HCT116 (cell line): ENCODE measurements at regions not wholly inside any gene's neighbourhood (a gene's known extent, or its start where the extent isn't known, plus 50 kb on each side); places are given as distances from the start of the nearest gene placed in this dataset.

Experiments used
- ATAC-seq: fragments of 200-7000 bp; cut with Tn5 transposase; 2 replicates; pipeline ENCODE4 v1.9.1; 2020; ENCODE audit warnings: mild to moderate bottlenecking, moderate library complexity
- BruUV-seq: library from RNA; stranded (reverse); fragments of 400-500 nt; replicated peaks from 2 replicates; lab custom pipeline; 2021; lab: Mats Ljungman, UMichigan
- CTCF ChIA-PET: fragments of 300-600 bp; sonication (Branson Sonifier 250); formaldehyde crosslinking; loops from one replicate; lab custom pipeline; 2021; ENCODE audit warnings: antibody characterized with exemption; lab: Charles Lee
- POLR2A ChIA-PET: fragments of 300-600, 350-600 bp; sonication (Branson Sonifier 250); formaldehyde crosslinking; loops from one replicate; lab custom pipeline; 2021; ENCODE audit warnings: antibody characterized with exemption; lab: Charles Lee
- RAD21 ChIA-PET, 2 experiments: fragments of 300-600 bp; sonication (Branson Sonifier 250); formaldehyde crosslinking; loops; one replicate each; lab custom pipeline; 2023; ENCODE audit warnings: low total read pairs in 2 of 2; ENCODE audit not compliant: uncharacterized antibody in 2 of 2, unreplicated experiment in 2 of 2, low non-redundant PET in 1 of 2; lab: Charles Lee
- DNase-seq: peaks from one replicate; pipeline ENCODE4 v3.0.0-alpha.2; 2010; ENCODE audit warnings: low read depth, low spot score
- H2AFZ ChIP-seq: fragments of 200-600 bp; shearing (Covaris generic), sonication (generic); 2 replicates; pipeline ENCODE4 v1.6.1; 2017; ENCODE audit warnings: low read depth, mixed run types, mixed read lengths, antibody characterized with exemption, low read length; ENCODE audit not compliant: poor library complexity, severe bottlenecking
- H3K27ac ChIP-seq: 2 replicates; pipeline ENCODE4 v1.5.1; 2012; ENCODE audit warnings: low read depth, low read length
- H3K27me3 ChIP-seq: fragments of 200-600 bp; sonication (generic); 2 replicates; pipeline ENCODE4 v1.6.1; 2016; ENCODE audit warnings: mixed run types, low read length, mixed read lengths; ENCODE audit not compliant: insufficient read depth
- H3K36me3 ChIP-seq, 2 experiments: fragments of 200-500 bp in 1 of 2; fragments of 200-600 bp in 1 of 2; sonication (Bioruptor generic) in 1 of 2; sonication (generic) in 1 of 2; 2 replicates each; pipeline versions ENCODE4 v1.5.1 to v1.6.1; 2014 to 2016; ENCODE audit warnings: low read length in 2 of 2, inconsistent platforms in 1 of 2, mixed read lengths in 1 of 2, mixed run types in 1 of 2; ENCODE audit not compliant: insufficient read depth in 2 of 2, control insufficient read depth in 1 of 2
- H3K4me1 ChIP-seq, 2 experiments: fragments of 200-600 bp in 1 of 2; sonication (generic) in 1 of 2; 2 replicates each; pipeline versions ENCODE4 v1.5.1 to v1.6.1; 2012 to 2017; ENCODE audit warnings: low read length in 2 of 2, inconsistent platforms in 1 of 2, mild to moderate bottlenecking in 1 of 2, mixed read lengths in 1 of 2, mixed run types in 1 of 2, moderate library complexity in 1 of 2; ENCODE audit not compliant: insufficient read depth in 2 of 2, control insufficient read depth in 1 of 2
- H3K4me2 ChIP-seq: fragments of 200-600 bp; sonication (generic); 2 replicates; pipeline ENCODE4 v1.6.1; 2017; ENCODE audit warnings: mixed run types, low read length, mixed read lengths
- H3K4me3 ChIP-seq, 2 experiments: fragments of 200-600 bp in 1 of 2; sonication (generic) in 1 of 2; replicated peaks in 1 of 2; 2 replicates each; pipeline ENCODE4 v1.5.1; 2011 to 2016; ENCODE audit warnings: low read length in 2 of 2, control low read depth in 1 of 2, low read depth in 1 of 2, mild to moderate bottlenecking in 1 of 2, mixed read lengths in 1 of 2, mixed run types in 1 of 2
- H3K79me2 ChIP-seq: fragments of 200-600 bp; sonication (generic); 2 replicates; pipeline ENCODE4 v1.6.1; 2017; ENCODE audit warnings: mild to moderate bottlenecking, mixed run types, low read length, moderate library complexity, mixed read lengths; ENCODE audit not compliant: insufficient read depth
- H3K9ac ChIP-seq: fragments of 200-600 bp; sonication (generic); 2 replicates; pipeline ENCODE4 v1.6.1; 2016; ENCODE audit warnings: low read length, mixed read lengths
- H3K9me2 ChIP-seq: fragments of 200-600 bp; sonication (generic), shearing (Covaris generic); 2 replicates; pipeline ENCODE4 v1.6.1; 2017; ENCODE audit warnings: mixed run types, mild to moderate bottlenecking, moderate library complexity; ENCODE audit not compliant: insufficient read depth
- H3K9me3 ChIP-seq, 2 experiments: fragments of 200-500 bp in 1 of 2; fragments of 200-600 bp in 1 of 2; sonication (Bioruptor generic) in 1 of 2; sonication (generic) in 1 of 2; 2 replicates each; pipeline ENCODE4 v1.6.1; 2014 to 2017; ENCODE audit warnings: low read length in 2 of 2, mixed read lengths in 2 of 2, inconsistent platforms in 1 of 2, low read depth in 1 of 2, mild to moderate bottlenecking in 1 of 2, mixed run types in 1 of 2, moderate library complexity in 1 of 2; ENCODE audit not compliant: control insufficient read depth in 1 of 2, insufficient read depth in 1 of 2
- H4K20me1 ChIP-seq: fragments of 200-600 bp; sonication (generic), shearing (Covaris generic); 2 replicates; pipeline ENCODE4 v1.6.1; 2017; ENCODE audit warnings: mixed run types, mild to moderate bottlenecking, moderate library complexity; ENCODE audit not compliant: insufficient read depth
- CBX3 ChIP-seq: IDR thresholded peaks from 2 replicates; pipeline ENCODE4 v1.6.1; 2012; ENCODE audit warnings: low read depth
- CEBPB ChIP-seq: IDR thresholded peaks from 2 replicates; pipeline ENCODE4 v1.6.1; 2012; ENCODE audit warnings: low read depth
- EZH2phosphoT487 ChIP-seq: fragments of 200-600 bp; IDR thresholded peaks from 2 replicates; pipeline ENCODE4 v1.6.1; 2018; ENCODE audit warnings: antibody characterized with exemption, borderline replicate concordance
- FOSL1 ChIP-seq: IDR thresholded peaks from 2 replicates; pipeline ENCODE4 v1.6.1; 2012; ENCODE audit warnings: low read depth
- POLR2AphosphoS5 ChIP-seq: IDR thresholded peaks from 2 replicates; pipeline ENCODE4 v1.6.1; 2011; ENCODE audit warnings: mild to moderate bottlenecking, low read depth, low read length, moderate library complexity
- RAD21 ChIP-seq: IDR thresholded peaks from 2 replicates; pipeline ENCODE4 v1.6.1; 2012; ENCODE audit warnings: low read depth, mild to moderate bottlenecking
- SIN3A ChIP-seq: IDR thresholded peaks from 2 replicates; pipeline ENCODE4 v1.6.1; 2012; ENCODE audit warnings: low read depth
- ZFX ChIP-seq: fragments of 450-650 bp; IDR thresholded peaks from 2 replicates; pipeline ENCODE4 v1.6.1; 2017
- intact Hi-C: fragments of 100-400 bp; cut with micrococcal nuclease; formaldehyde crosslinking; loops from 2 replicates; pipeline ENCODE4 v1.10.0; 2022
- TF ChIP-seq, protein P1 (sequence below): IDR thresholded peaks from 2 replicates; pipeline ENCODE4 v1.6.1; 2012; ENCODE audit warnings: low read depth
- TF ChIP-seq, protein P2 (sequence below): IDR thresholded peaks from 2 replicates; pipeline ENCODE4 v1.6.1; 2012

DNA sequence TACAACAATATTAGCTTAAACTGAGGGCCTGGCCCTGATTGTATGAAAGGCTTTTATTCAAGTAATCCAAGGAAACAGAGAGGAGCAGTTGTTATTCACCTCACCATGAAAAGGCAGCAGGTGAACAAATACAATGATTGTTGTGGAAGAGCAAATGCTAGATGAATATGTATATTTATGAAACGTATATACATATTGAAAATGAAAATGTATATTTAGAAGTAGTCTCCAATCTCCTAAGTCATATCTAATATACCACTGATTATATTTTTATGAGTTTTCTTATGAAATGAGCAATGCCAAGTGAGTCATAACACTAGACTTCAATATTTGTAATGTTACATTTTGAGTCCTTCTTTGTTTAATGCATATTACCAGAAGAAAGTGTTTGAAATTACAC is 116.2 kb upstream of the KCNMB2 start:
- Histone ChIP-seq H3K4me2 (no peak overlapping the region), H3K27ac (no peak overlapping the region), H3K36me3 (no peaks in the 10 kb centered on the region), H2AFZ (no peak overlapping the region), H3K9me2 (no peaks in the 10 kb centered on the region), H3K4me1 (no peaks in the 10 kb centered on the region), H3K79me2 (no peaks in the 10 kb centered on the region), H3K9ac (no peak overlapping the region), H3K27me3 (no peaks in the 10 kb centered on the region), H4K20me1 (no peaks in the 10 kb centered on the region), H3K9me3 (no peaks in the 10 kb centered on the region), H3K4me3 (no peak overlapping the region)
- intact Hi-C loops: no loop called here
- CTCF ChIA-PET: interaction anchor here (3.6 kb wide), 1 partner anchor 16 kb away, joined by 13 read pairs; no protein-coding TSS in a partner anchor
- RAD21 ChIA-PET: no interaction called here
- no peak for DNase-seq
- no TSS peak for BruUV-seq
- ATAC-seq: no peak
- POLR2A ChIA-PET: no interaction called here
- TF ChIP-seq EZH2phosphoT487: no peak
- TF ChIP-seq POLR2AphosphoS5: no peak
- no peak for TF ChIP-seq CEBPB

DNA sequence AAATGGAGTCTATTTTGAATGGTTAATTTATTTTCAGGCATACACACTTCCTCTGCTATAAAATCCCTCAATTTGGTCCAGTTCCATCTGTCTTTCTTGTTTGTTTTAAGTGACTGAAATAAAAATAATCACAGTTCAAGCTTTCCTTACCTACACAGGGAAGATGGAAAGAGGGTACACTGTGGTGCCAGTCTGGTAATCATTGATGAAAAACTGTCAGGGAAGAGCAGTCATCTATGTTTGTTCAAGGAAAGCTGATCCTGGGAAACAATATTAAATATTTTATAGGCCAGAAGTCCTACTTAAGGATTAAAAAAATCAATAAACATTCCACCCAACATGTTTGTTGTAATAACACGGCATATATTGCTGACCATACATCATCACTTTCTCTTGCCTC is 115.2 kb upstream of the KCNMB2 start:
- no peaks in the 10 kb centered on the region for H3K27me3 ChIP-seq
- BruUV-seq: no TSS peak
- CTCF ChIA-PET: interaction anchor here (3.6 kb wide), 1 partner anchor 15 kb away, joined by 13 read pairs; no protein-coding TSS in a partner anchor

More for the DNA sequence above, 115.2 kb upstream of the KCNMB2 start:
- Histone ChIP-seq H3K4me3 (no peak overlapping the region), H3K9ac (no peak overlapping the region), H3K36me3 (no peaks in the 10 kb centered on the region), H3K79me2 (no peaks in the 10 kb centered on the region), H3K9me3 (no peaks in the 10 kb centered on the region), H3K4me2 (no peak overlapping the region), H3K27ac (no peak overlapping the region), H2AFZ (no peak overlapping the region), H3K9me2 (no peaks in the 10 kb centered on the region), H3K4me1 (no peaks in the 10 kb centered on the region), H4K20me1 (no peaks in the 10 kb centered on the region)
- DNase-seq (no peak), ATAC-seq (no peak)
- no peak for TF ChIP-seq ZFX
- TF ChIP-seq, protein P1, sequence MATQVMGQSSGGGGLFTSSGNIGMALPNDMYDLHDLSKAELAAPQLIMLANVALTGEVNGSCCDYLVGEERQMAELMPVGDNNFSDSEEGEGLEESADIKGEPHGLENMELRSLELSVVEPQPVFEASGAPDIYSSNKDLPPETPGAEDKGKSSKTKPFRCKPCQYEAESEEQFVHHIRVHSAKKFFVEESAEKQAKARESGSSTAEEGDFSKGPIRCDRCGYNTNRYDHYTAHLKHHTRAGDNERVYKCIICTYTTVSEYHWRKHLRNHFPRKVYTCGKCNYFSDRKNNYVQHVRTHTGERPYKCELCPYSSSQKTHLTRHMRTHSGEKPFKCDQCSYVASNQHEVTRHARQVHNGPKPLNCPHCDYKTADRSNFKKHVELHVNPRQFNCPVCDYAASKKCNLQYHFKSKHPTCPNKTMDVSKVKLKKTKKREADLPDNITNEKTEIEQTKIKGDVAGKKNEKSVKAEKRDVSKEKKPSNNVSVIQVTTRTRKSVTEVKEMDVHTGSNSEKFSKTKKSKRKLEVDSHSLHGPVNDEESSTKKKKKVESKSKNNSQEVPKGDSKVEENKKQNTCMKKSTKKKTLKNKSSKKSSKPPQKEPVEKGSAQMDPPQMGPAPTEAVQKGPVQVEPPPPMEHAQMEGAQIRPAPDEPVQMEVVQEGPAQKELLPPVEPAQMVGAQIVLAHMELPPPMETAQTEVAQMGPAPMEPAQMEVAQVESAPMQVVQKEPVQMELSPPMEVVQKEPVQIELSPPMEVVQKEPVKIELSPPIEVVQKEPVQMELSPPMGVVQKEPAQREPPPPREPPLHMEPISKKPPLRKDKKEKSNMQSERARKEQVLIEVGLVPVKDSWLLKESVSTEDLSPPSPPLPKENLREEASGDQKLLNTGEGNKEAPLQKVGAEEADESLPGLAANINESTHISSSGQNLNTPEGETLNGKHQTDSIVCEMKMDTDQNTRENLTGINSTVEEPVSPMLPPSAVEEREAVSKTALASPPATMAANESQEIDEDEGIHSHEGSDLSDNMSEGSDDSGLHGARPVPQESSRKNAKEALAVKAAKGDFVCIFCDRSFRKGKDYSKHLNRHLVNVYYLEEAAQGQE: no peak
- no peak for TF ChIP-seq FOSL1
- TF ChIP-seq CBX3: no peak
- TF ChIP-seq EZH2phosphoT487: no peak
- no peak for TF ChIP-seq RAD21
- TF ChIP-seq, protein P2, sequence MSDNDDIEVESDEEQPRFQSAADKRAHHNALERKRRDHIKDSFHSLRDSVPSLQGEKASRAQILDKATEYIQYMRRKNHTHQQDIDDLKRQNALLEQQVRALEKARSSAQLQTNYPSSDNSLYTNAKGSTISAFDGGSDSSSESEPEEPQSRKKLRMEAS: no peak
- no peak for TF ChIP-seq SIN3A
- intact Hi-C loops: no loop called here
- RAD21 ChIA-PET: no interaction called here
- POLR2A ChIA-PET: no interaction called here
